WTC11 (cell line): ENCODE measurements at regions not wholly inside any gene's neighbourhood (a gene's known extent, or its start where the extent isn't known, plus 50 kb on each side); places are given as distances from the start of the nearest gene placed in this dataset.

Experiments used
- ATAC-seq: fragments of 200-7000 bp; cut with Tn5 transposase; 2 replicates; pipeline ENCODE4 v1.10.0; 2021; ENCODE audit warnings: mild to moderate bottlenecking, moderate library complexity
- CTCF ChIA-PET: fragments of 300-600 bp; sonication (Branson Sonifier 250); formaldehyde crosslinking; loops from one replicate; lab custom pipeline; 2021; ENCODE audit warnings: antibody characterized with exemption; lab: Charles Lee
- POLR2A ChIA-PET: fragments of 350-600 bp; sonication (Branson Sonifier 250); formaldehyde crosslinking; loops from one replicate; lab custom pipeline; 2021; ENCODE audit warnings: antibody characterized with exemption; lab: Charles Lee
- DNase-seq: peaks from one replicate; pipeline ENCODE4 v3.0.0; 2021; ENCODE audit warnings: low spot score
- H3K27ac Mint-ChIP-seq: 2 replicates; pipeline ENCODE4 v1.8.0; 2021; ENCODE audit warnings: mixed read lengths
- H3K27me3 Mint-ChIP-seq: 2 replicates; pipeline ENCODE4 v1.8.0; 2021; ENCODE audit warnings: low read depth, mild to moderate bottlenecking, moderate library complexity, mixed read lengths
- H3K36me3 Mint-ChIP-seq: 2 replicates; pipeline ENCODE4 v1.8.0; 2021; ENCODE audit warnings: mixed read lengths
- H3K4me1 Mint-ChIP-seq: 2 replicates; pipeline ENCODE4 v1.8.0; 2022; ENCODE audit warnings: mixed read lengths
- H3K4me3 Mint-ChIP-seq: 2 replicates; pipeline ENCODE4 v1.8.0; 2021; ENCODE audit warnings: mild to moderate bottlenecking, moderate library complexity, mixed read lengths
- H3K9me3 Mint-ChIP-seq: 2 replicates; pipeline ENCODE4 v1.8.0; 2021; ENCODE audit warnings: mixed read lengths
- AR ChIP-seq: fragments of 250-450 bp; sonication (Bioruptor Pico); IDR thresholded peaks from 2 replicates; pipeline ENCODE4 v1.9.0; 2021; ENCODE audit warnings: mild to moderate bottlenecking
- CREB1 ChIP-seq: sonication (generic); formaldehyde crosslinking; IDR thresholded peaks from 2 replicates; pipeline ENCODE4 v1.8.0; 2023; ENCODE audit warnings: mild to moderate bottlenecking, missing genetic modification reagents
- CTCF ChIP-seq: fragments of 200-600 bp; IDR thresholded peaks from 2 replicates; pipeline ENCODE4 v1.8.0; 2022; ENCODE audit warnings: antibody characterized with exemption
- E2F5 ChIP-seq: sonication (generic); formaldehyde crosslinking; IDR thresholded peaks from 2 replicates; pipeline ENCODE4 v1.8.1; 2022; ENCODE audit warnings: mild to moderate bottlenecking, moderate library complexity, missing genetic modification reagents
- EMX1 ChIP-seq: fragments of 250-450 bp; sonication (Bioruptor Pico); IDR thresholded peaks from 2 replicates; pipeline ENCODE4 v1.8.0; 2021; ENCODE audit warnings: mild to moderate bottlenecking
- ETV6 ChIP-seq: sonication (generic); formaldehyde crosslinking; IDR thresholded peaks from 2 replicates; pipeline ENCODE4 v1.8.1; 2022; ENCODE audit warnings: mild to moderate bottlenecking, missing genetic modification reagents
- NFYB ChIP-seq: sonication (generic); formaldehyde crosslinking; conservative IDR thresholded peaks from 2 replicates; pipeline ENCODE4 v1.8.0; 2022; ENCODE audit warnings: low read depth, missing genetic modification reagents
- NR1H2 ChIP-seq: sonication (generic); formaldehyde crosslinking; IDR thresholded peaks from 2 replicates; pipeline ENCODE4 v1.9.0; 2021; ENCODE audit warnings: mild to moderate bottlenecking, moderate library complexity, missing genetic modification reagents
- NR3C1 ChIP-seq: sonication (generic); formaldehyde crosslinking; conservative IDR thresholded peaks from 2 replicates; pipeline ENCODE4 v1.8.1; 2023; ENCODE audit warnings: low read depth, mild to moderate bottlenecking, missing genetic modification reagents
- RORB ChIP-seq: fragments of 250-450 bp; sonication (Bioruptor Pico); IDR thresholded peaks from 2 replicates; pipeline ENCODE4 v1.9.0; 2021; ENCODE audit warnings: mild to moderate bottlenecking
- SP1 ChIP-seq: sonication (generic); formaldehyde crosslinking; conservative IDR thresholded peaks from 2 replicates; pipeline ENCODE4 v1.8.1; 2022; ENCODE audit warnings: missing genetic modification reagents
- TEAD1 ChIP-seq: sonication (generic); formaldehyde crosslinking; IDR thresholded peaks from 2 replicates; pipeline ENCODE4 v1.8.0; 2022; ENCODE audit warnings: mild to moderate bottlenecking, missing genetic modification reagents
- TP53 ChIP-seq: sonication (generic); formaldehyde crosslinking; IDR thresholded peaks from 2 replicates; pipeline ENCODE4 v1.8.1; 2023; ENCODE audit warnings: mild to moderate bottlenecking, missing genetic modification reagents
- USF1 ChIP-seq: sonication (generic); formaldehyde crosslinking; IDR thresholded peaks from 2 replicates; pipeline ENCODE4 v1.8.0; 2022; ENCODE audit warnings: mild to moderate bottlenecking, missing genetic modification reagents
- ZNF121 ChIP-seq: sonication (generic); formaldehyde crosslinking; IDR thresholded peaks from 2 replicates; pipeline ENCODE4 v1.8.0; 2023; ENCODE audit warnings: missing genetic modification reagents
- ZNF232 ChIP-seq: sonication (generic); formaldehyde crosslinking; IDR thresholded peaks from 2 replicates; pipeline ENCODE4 v1.8.0; 2022; ENCODE audit warnings: mild to moderate bottlenecking, missing genetic modification reagents
- ZNF263 ChIP-seq: sonication (generic); formaldehyde crosslinking; IDR thresholded peaks from 2 replicates; pipeline ENCODE4 v1.8.1; 2022; ENCODE audit warnings: low read depth, mild to moderate bottlenecking, moderate library complexity, missing genetic modification reagents
- ZNF317 ChIP-seq: sonication (generic); formaldehyde crosslinking; IDR thresholded peaks from 2 replicates; pipeline ENCODE4 v1.8.1; 2023; ENCODE audit warnings: low read depth, mild to moderate bottlenecking, moderate library complexity, missing genetic modification reagents, borderline replicate concordance
- ZNF423 ChIP-seq: fragments of 250-450 bp; sonication (Bioruptor Pico); IDR thresholded peaks from 2 replicates; pipeline ENCODE4 v2.1.2; 2022; ENCODE audit warnings: mild to moderate bottlenecking, moderate library complexity
- ZNF425 ChIP-seq: fragments of 250-450 bp; sonication (Bioruptor Pico); conservative IDR thresholded peaks from 2 replicates; pipeline ENCODE4 v1.9.0; 2021; ENCODE audit warnings: mild to moderate bottlenecking

GRCh38 chr4:31078661-31079060 is 358.5 kb downstream of the PCDH7 start:
- no peak for ATAC-seq
- POLR2A ChIA-PET = no interaction called here
- H3K36me3 Mint-ChIP-seq = no peaks in the 10 kb centered on the region
- peaks cover 4% of the 10 kb centered on the region; the same call in 1 of the 2 replicates for H3K9me3 Mint-ChIP-seq
- TF ChIP-seq ZNF263 (CRISPR knock-in tag) (no peak), ETV6 (CRISPR knock-in tag) (no peak), ZNF232 (no peak), CREB1 (CRISPR knock-in tag) (no peak), ZNF423 (no peak), CTCF (no peak), NR1H2 (CRISPR knock-in tag) (no peak), ZNF121 (no peak), USF1 (CRISPR knock-in tag) (no peak), AR (CRISPR knock-in tag) (no peak), TEAD1 (no peak), TP53 (CRISPR knock-in tag) (no peak), SP1 (no peak), E2F5 (CRISPR knock-in tag) (no peak)
- no peak overlapping the region for H3K27ac Mint-ChIP-seq
- no peaks in the 10 kb centered on the region for H3K4me1 Mint-ChIP-seq
- CTCF ChIA-PET = no interaction called here
- no peaks in the 10 kb centered on the region for H3K27me3 Mint-ChIP-seq
- no peak for DNase-seq
- no peak overlapping the region for H3K4me3 Mint-ChIP-seq

GRCh38 chr4:31080887-31081286 is 360.7 kb downstream of the PCDH7 start:
- POLR2A ChIA-PET = no interaction called here
- H3K27me3 Mint-ChIP-seq = no peaks in the 10 kb centered on the region
- no peaks in the 10 kb centered on the region for H3K36me3 Mint-ChIP-seq
- TF ChIP-seq ZNF425 (no peak), ZNF317 (CRISPR knock-in tag) (no peak), RORB (CRISPR knock-in tag) (no peak), EMX1 (CRISPR knock-in tag) (no peak), NR3C1 (no peak), TP53 (CRISPR knock-in tag) (no peak), NFYB (CRISPR knock-in tag) (no peak)
- DNase-seq (no peak), ATAC-seq (no peak)
- CTCF ChIA-PET = no interaction called here
- H3K4me1 Mint-ChIP-seq = peaks cover 18% of the 10 kb centered on the region
- no peak overlapping the region for H3K27ac Mint-ChIP-seq
- H3K4me3 Mint-ChIP-seq = no peak overlapping the region
- peaks cover 4% of the 10 kb centered on the region; the same call in 1 of the 2 replicates for H3K9me3 Mint-ChIP-seq
